SK-N-SH treated with all-trans-retinoic acid at 6 μM for 48 hours (cell line): ENCODE measurements at regions not wholly inside any gene's neighbourhood (a gene's known extent, or its start where the extent isn't known, plus 50 kb on each side); places are given as distances from the start of the nearest gene placed in this dataset.

ENCODE experiments used
- ATAC-seq: fragments of 200-7000 bp; cut with Tn5 transposase; 3 replicates; pipeline ENCODE4 v1.9.1; 2020; ENCODE audit warnings: mild to moderate bottlenecking, moderate library complexity
- BACH2 ChIP-seq: fragments of 250-450 bp; sonication (Bioruptor Pico); IDR thresholded peaks from 2 replicates; pipeline ENCODE4 v1.9.0; 2021; ENCODE audit warnings: mild to moderate bottlenecking, borderline replicate concordance
- CREB5 ChIP-seq: fragments of 250-450 bp; sonication (Bioruptor Pico); IDR thresholded peaks from 2 replicates; pipeline ENCODE4 v1.5.1; 2020; ENCODE audit warnings: low read depth, mild to moderate bottlenecking, moderate library complexity
- CSDC2 ChIP-seq: fragments of 250-450 bp; sonication (Bioruptor Pico); IDR thresholded peaks from 2 replicates; pipeline ENCODE4 v1.5.0; 2020; ENCODE audit warnings: mild to moderate bottlenecking, moderate library complexity
- CSRNP3 ChIP-seq: fragments of 250-450 bp; sonication (Bioruptor Pico); IDR thresholded peaks from 2 replicates; pipeline ENCODE4 v1.5.1; 2021; ENCODE audit warnings: mild to moderate bottlenecking, moderate library complexity
- ESRRG ChIP-seq: fragments of 250-450 bp; sonication (Bioruptor Pico); IDR thresholded peaks from 2 replicates; pipeline ENCODE4 v1.6.1; 2021; ENCODE audit warnings: mild to moderate bottlenecking
- GLIS3 ChIP-seq: fragments of 250-450 bp; sonication (Bioruptor Pico); IDR thresholded peaks from 2 replicates; pipeline ENCODE4 v1.5.0; 2020; ENCODE audit warnings: mild to moderate bottlenecking, moderate library complexity
- ISL1 ChIP-seq: fragments of 250-450 bp; sonication (Bioruptor Pico); IDR thresholded peaks from 2 replicates; pipeline ENCODE4 v2.1.2; 2022; ENCODE audit warnings: mild to moderate bottlenecking, moderate library complexity
- OSR1 ChIP-seq: fragments of 250-450 bp; sonication (Bioruptor Pico); IDR thresholded peaks from 2 replicates; pipeline ENCODE4 v1.8.0; 2022; ENCODE audit warnings: moderate library complexity, mild to moderate bottlenecking, inconsistent platforms
- PATZ1 ChIP-seq: fragments of 250-450 bp; sonication (Bioruptor Pico); IDR thresholded peaks from 2 replicates; pipeline ENCODE4 v1.8.0; 2020; ENCODE audit warnings: mild to moderate bottlenecking, moderate library complexity, borderline replicate concordance
- POU6F1 ChIP-seq: fragments of 250-450 bp; sonication (Bioruptor Pico); IDR thresholded peaks from 2 replicates; pipeline ENCODE4 v1.8.0; 2021; ENCODE audit warnings: low read depth, mild to moderate bottlenecking, moderate library complexity, borderline replicate concordance
- RARB ChIP-seq: fragments of 250-450 bp; sonication (Bioruptor Pico); IDR thresholded peaks from 2 replicates; pipeline ENCODE4 v1.8.0; 2021; ENCODE audit warnings: mild to moderate bottlenecking, moderate library complexity
- SNAI2 ChIP-seq: fragments of 250-450 bp; sonication (Bioruptor Pico); IDR thresholded peaks from 2 replicates; pipeline ENCODE4 v1.5.0; 2020; ENCODE audit warnings: mild to moderate bottlenecking, moderate library complexity
- TOX ChIP-seq: fragments of 250-450 bp; sonication (Bioruptor Pico); IDR thresholded peaks from 2 replicates; pipeline ENCODE4 v1.8.0; 2021; ENCODE audit warnings: mild to moderate bottlenecking, moderate library complexity, borderline replicate concordance
- TSHZ2 ChIP-seq: fragments of 250-450 bp; sonication (Bioruptor Pico); IDR thresholded peaks from 2 replicates; pipeline ENCODE4 v1.5.0; 2020; ENCODE audit warnings: mild to moderate bottlenecking, moderate library complexity
- ZC3H10 ChIP-seq: fragments of 250-450 bp; sonication (Bioruptor Pico); IDR thresholded peaks from 2 replicates; pipeline ENCODE4 v1.5.1; 2021; ENCODE audit warnings: mild to moderate bottlenecking, moderate library complexity
- ZFP30 ChIP-seq: fragments of 450-650 bp; formaldehyde crosslinking; IDR thresholded peaks from 2 replicates; pipeline ENCODE4 v1.5.0; 2022; ENCODE audit warnings: mild to moderate bottlenecking, moderate library complexity
- ZNF565 ChIP-seq: fragments of 450-650 bp; formaldehyde crosslinking; conservative IDR thresholded peaks from 2 replicates; pipeline ENCODE4 v1.5.0; 2020; ENCODE audit warnings: low read depth, mild to moderate bottlenecking, moderate library complexity
- ZNF70 ChIP-seq: fragments of 450-650 bp; formaldehyde crosslinking; IDR thresholded peaks from 2 replicates; pipeline ENCODE4 v1.5.0; 2020; ENCODE audit warnings: mild to moderate bottlenecking, moderate library complexity

- TF ChIP-seq ZFP30 (CRISPR knock-in tag) (no peak), SNAI2 (CRISPR knock-in tag) (no peak), CSRNP3 (CRISPR knock-in tag) (no peak), CREB5 (no peak), ISL1 (CRISPR knock-in tag) (no peak), OSR1 (no peak), RARB (CRISPR knock-in tag) (no peak), TSHZ2 (CRISPR knock-in tag) (no peak), ZC3H10 (CRISPR knock-in tag) (no peak)
- TF ChIP-seq, all 23 proteins: peak for 0
- no peak for ATAC-seq
These were observed 67.4 kb upstream of the BMP2 start for GRCh38 chr20:6699921-6700562.

GRCh38 chr20:6698723-6699122 lies 68.8 kb upstream of the BMP2 start:
- ATAC-seq, result no peak
- no peak for TF ChIP-seq CSRNP3 (CRISPR knock-in tag)
- no peak for TF ChIP-seq POU6F1
- TF ChIP-seq SNAI2 (CRISPR knock-in tag), result no peak
- no peak for TF ChIP-seq PATZ1 (CRISPR knock-in tag)
- no peak for TF ChIP-seq ZNF565 (CRISPR knock-in tag)
- TF ChIP-seq GLIS3 (CRISPR knock-in tag), result no peak
- no peak for TF ChIP-seq BACH2 (CRISPR knock-in tag)
- TF ChIP-seq OSR1, result no peak
- TF ChIP-seq CSDC2, result no peak
- no peak for TF ChIP-seq ZNF70
- TF ChIP-seq ZFP30 (CRISPR knock-in tag), result no peak
- TF ChIP-seq TOX (CRISPR knock-in tag), result no peak
- TF ChIP-seq ESRRG (CRISPR knock-in tag), result no peak
- no peak for TF ChIP-seq CREB5
